ENCODE measurements at regions not wholly inside any gene's neighbourhood (a gene's known extent, or its start where the extent isn't known, plus 50 kb on each side); places are given as distances from the start of the nearest gene placed in this dataset.

DNA sequence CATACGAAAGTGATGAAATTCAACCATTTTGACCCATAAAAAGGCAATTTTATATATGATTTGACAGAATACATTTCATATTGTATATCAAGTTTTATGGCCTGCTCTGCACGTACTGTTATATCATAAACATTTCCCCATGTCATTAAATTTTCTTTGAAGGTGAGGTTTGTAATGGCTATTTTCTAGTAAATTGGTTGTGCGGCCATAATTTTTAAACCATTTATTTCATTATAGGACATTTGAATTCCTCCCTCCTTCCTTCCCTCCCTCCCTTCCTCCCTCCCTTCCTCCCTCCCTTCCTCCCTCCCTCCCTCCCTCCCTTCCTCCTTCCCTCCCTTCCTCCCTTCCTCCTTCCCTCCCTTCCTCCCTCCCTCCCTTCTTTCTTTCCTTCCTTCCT is 87.4 kb upstream of the AGBL1 start:
- H3K9ac ChIP-seq (ENCODE audit: extremely low read depth, low read length, poor library complexity, severe bottlenecking): no peak overlapping the region
- no peak overlapping the region for H3K4me3 ChIP-seq (ENCODE audit: low read length)
- H3K9me3 Mint-ChIP-seq: peaks cover 2% of the 10 kb centered on the region
- H3K36me3 ChIP-seq (ENCODE audit: control insufficient read depth, insufficient read depth, low read length): no peaks in the 10 kb centered on the region
- no peaks in the 10 kb centered on the region for H3K4me1 ChIP-seq (ENCODE audit: control insufficient read depth, insufficient read depth, low read length)
- no peaks in the 10 kb centered on the region for H3K27me3 ChIP-seq (ENCODE audit: control insufficient read depth, insufficient read depth, low read length, poor library complexity, severe bottlenecking)
- H3K27ac ChIP-seq (ENCODE audit: low read depth, low read length): no peak overlapping the region
- H3K9me3 ChIP-seq (ENCODE audit: control insufficient read depth, low read length): no peaks in the 10 kb centered on the region
- no peak for DNase-seq
- H3K27ac Mint-ChIP-seq: no peak overlapping the region
- no CpG with 5 or more reads among the region's 3 CpGs for WGBS, 2 experiments (ENCODE audit: insufficient coverage in 1 of 2, insufficient read length in 1 of 2)
- H3K4me3 Mint-ChIP-seq: no peak overlapping the region
- no peaks in the 10 kb centered on the region for H3K36me3 Mint-ChIP-seq (ENCODE audit: low read depth)
- H3K27me3 Mint-ChIP-seq (ENCODE audit: insufficient read depth): no peaks in the 10 kb centered on the region
- no peaks in the 10 kb centered on the region for H3K4me1 Mint-ChIP-seq
- TF ChIP-seq, protein P1, sequence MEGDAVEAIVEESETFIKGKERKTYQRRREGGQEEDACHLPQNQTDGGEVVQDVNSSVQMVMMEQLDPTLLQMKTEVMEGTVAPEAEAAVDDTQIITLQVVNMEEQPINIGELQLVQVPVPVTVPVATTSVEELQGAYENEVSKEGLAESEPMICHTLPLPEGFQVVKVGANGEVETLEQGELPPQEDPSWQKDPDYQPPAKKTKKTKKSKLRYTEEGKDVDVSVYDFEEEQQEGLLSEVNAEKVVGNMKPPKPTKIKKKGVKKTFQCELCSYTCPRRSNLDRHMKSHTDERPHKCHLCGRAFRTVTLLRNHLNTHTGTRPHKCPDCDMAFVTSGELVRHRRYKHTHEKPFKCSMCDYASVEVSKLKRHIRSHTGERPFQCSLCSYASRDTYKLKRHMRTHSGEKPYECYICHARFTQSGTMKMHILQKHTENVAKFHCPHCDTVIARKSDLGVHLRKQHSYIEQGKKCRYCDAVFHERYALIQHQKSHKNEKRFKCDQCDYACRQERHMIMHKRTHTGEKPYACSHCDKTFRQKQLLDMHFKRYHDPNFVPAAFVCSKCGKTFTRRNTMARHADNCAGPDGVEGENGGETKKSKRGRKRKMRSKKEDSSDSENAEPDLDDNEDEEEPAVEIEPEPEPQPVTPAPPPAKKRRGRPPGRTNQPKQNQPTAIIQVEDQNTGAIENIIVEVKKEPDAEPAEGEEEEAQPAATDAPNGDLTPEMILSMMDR (conservative IDR thresholded peaks at IDR 0.05): no peak

DNA sequence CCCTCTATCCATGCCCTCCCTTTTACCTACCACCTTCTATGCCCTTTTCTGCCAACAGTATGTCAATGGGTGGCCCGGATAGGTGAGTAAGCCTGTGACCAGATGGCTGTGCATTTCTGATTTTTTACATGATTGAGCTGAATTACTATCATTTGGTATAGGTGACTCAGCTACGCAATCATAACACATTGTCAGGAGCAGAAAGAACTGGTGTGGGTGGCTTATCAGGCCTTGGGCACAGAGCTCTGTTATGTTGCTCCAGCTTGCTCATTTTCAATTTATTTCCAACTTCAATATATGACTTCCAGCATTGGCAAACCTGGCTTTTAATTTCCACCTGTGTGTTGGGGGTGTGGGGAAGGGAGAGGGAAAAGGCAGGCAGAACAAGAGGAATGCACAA is 86.6 kb upstream of the AGBL1 start:
- Histone ChIP-seq H3K4me1 (ENCODE audit: control insufficient read depth, insufficient read depth, low read length) (no peaks in the 10 kb centered on the region), H3K9me3 (ENCODE audit: control insufficient read depth, low read length) (no peaks in the 10 kb centered on the region), H3K4me3 (ENCODE audit: low read length) (no peak overlapping the region), H3K36me3 (ENCODE audit: control insufficient read depth, insufficient read depth, low read length) (no peaks in the 10 kb centered on the region), H3K9ac (ENCODE audit: extremely low read depth, low read length, poor library complexity, severe bottlenecking) (no peak overlapping the region), H3K27me3 (ENCODE audit: control insufficient read depth, insufficient read depth, low read length, poor library complexity, severe bottlenecking) (no peaks in the 10 kb centered on the region), H3K27ac (ENCODE audit: low read depth, low read length) (no peak overlapping the region)
- Mint-ChIP-seq H3K4me3 (no peak overlapping the region), H3K27ac (no peak overlapping the region), H3K27me3 (ENCODE audit: insufficient read depth) (no peaks in the 10 kb centered on the region), H3K4me1 (no peaks in the 10 kb centered on the region), H3K9me3 (peaks cover 2% of the 10 kb centered on the region), H3K36me3 (ENCODE audit: low read depth) (no peaks in the 10 kb centered on the region)
- TF ChIP-seq, protein P1 (conservative IDR thresholded peaks at IDR 0.05): no peak
- 97 to 100% methylated on average over 1 to 2 of the region's 2 CpGs for WGBS, 2 experiments (ENCODE audit: insufficient coverage in 1 of 2, insufficient read length in 1 of 2)
- DNase-seq: no peak

DNA sequence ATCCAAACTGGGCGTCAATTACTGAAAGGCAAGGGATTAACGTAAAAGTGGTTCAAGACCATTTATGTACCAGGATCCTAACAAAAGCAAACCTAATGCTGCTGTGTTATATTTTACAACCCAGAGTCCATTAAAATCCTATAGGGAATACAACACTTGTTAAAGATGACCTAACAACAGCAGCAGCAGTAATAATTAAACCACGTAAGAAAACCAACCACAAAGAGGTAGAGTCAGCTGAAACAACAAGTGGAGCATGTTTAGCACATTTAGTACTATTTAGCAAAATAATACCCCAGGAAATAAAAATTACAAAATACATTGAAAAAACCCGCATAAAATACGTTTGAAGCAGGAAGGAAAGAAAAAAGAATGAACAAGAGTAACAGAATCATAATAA is 82.1 kb upstream of the AGBL1 start:
- H3K4me1 ChIP-seq (ENCODE audit: control insufficient read depth, insufficient read depth, low read length): no peaks in the 10 kb centered on the region
- peaks cover 2% of the 10 kb centered on the region for H3K9me3 Mint-ChIP-seq
- H3K4me3 ChIP-seq (ENCODE audit: low read length): no peak overlapping the region
- no peak overlapping the region for H3K27ac Mint-ChIP-seq
- no peaks in the 10 kb centered on the region for H3K27me3 Mint-ChIP-seq (ENCODE audit: insufficient read depth)
- no peaks in the 10 kb centered on the region for H3K36me3 Mint-ChIP-seq (ENCODE audit: low read depth)
- no peak for DNase-seq
- no peaks in the 10 kb centered on the region for H3K27me3 ChIP-seq (ENCODE audit: control insufficient read depth, insufficient read depth, low read length, poor library complexity, severe bottlenecking)
- H3K36me3 ChIP-seq (ENCODE audit: control insufficient read depth, insufficient read depth, low read length): no peaks in the 10 kb centered on the region
- WGBS, 2 experiments (ENCODE audit: insufficient coverage in 1 of 2, insufficient read length in 1 of 2): 88 to 95% methylated on average over 2 to 5 of the region's 5 CpGs
- H3K27ac ChIP-seq (ENCODE audit: low read depth, low read length): no peak overlapping the region
- no peaks in the 10 kb centered on the region for H3K9me3 ChIP-seq (ENCODE audit: control insufficient read depth, low read length)
- no peaks in the 10 kb centered on the region for H3K4me1 Mint-ChIP-seq
- H3K4me3 Mint-ChIP-seq: no peak overlapping the region
- H3K9ac ChIP-seq (ENCODE audit: extremely low read depth, low read length, poor library complexity, severe bottlenecking): no peak overlapping the region
- TF ChIP-seq, protein P1 (conservative IDR thresholded peaks at IDR 0.05): no peak

All from endodermal cell (in vitro differentiated cells).